Endothelial cell of umbilical vein (primary cell): ENCODE measurements at regions not wholly inside any gene's neighbourhood (a gene's known extent, or its start where the extent isn't known, plus 50 kb on each side); places are given as distances from the start of the nearest gene placed in this dataset.

Experiments used
- BruUV-seq: library from RNA; stranded (reverse); fragments of 400-500 nt; replicated peaks from 2 replicates; lab custom pipeline; 2021; lab: Mats Ljungman, UMichigan
- CTCF ChIA-PET: fragments of 300-600, 350-600 bp; sonication (Branson Sonifier 250); formaldehyde crosslinking; loops from one replicate; lab custom pipeline; 2021; ENCODE audit warnings: antibody characterized with exemption, inconsistent platforms; lab: Charles Lee
- POLR2A ChIA-PET: fragments of 300-600, 350-600 bp; sonication (Branson Sonifier 250); formaldehyde crosslinking; loops from one replicate; lab custom pipeline; 2021; ENCODE audit warnings: antibody characterized with exemption, inconsistent platforms; lab: Charles Lee
- DNase-seq: peaks from one replicate; pipeline ENCODE4 v3.0.0-alpha.2; 2011; ENCODE audit warnings: low read depth, low spot score
- FAIRE-seq: peaks from 2 replicates; lab custom pipeline; 2011; peaks lifted over from hg19 to GRCh38; lab: Jason Lieb, UNC
- H2AFZ ChIP-seq: 2 replicates; pipeline ENCODE4 v1.6.0; 2012; ENCODE audit warnings: low read depth, low read length, control low read depth, inconsistent platforms
- H3K27ac ChIP-seq: 2 replicates; pipeline ENCODE4 v1.5.1; 2011; ENCODE audit warnings: low read depth, mild to moderate bottlenecking, control low read depth, low read length, moderate library complexity; ENCODE audit not compliant: insufficient read depth
- H3K27me3 ChIP-seq, 2 experiments: 2 replicates each; pipeline versions ENCODE4 v1.6.0 to v1.6.1; 2011; ENCODE audit warnings: low read length in 2 of 2, mixed read lengths in 1 of 2; ENCODE audit not compliant: control insufficient read depth in 2 of 2, insufficient read depth in 2 of 2
- H3K36me3 ChIP-seq, 2 experiments: 2 replicates in 1 of 2; 3 replicates in 1 of 2; pipeline ENCODE4 v1.5.1; 2011; ENCODE audit warnings: low read length in 2 of 2, mild to moderate bottlenecking in 1 of 2, moderate library complexity in 1 of 2; ENCODE audit not compliant: control insufficient read depth in 2 of 2, insufficient read depth in 2 of 2; ENCODE audit errors: extremely low read depth in 1 of 2
- H3K4me1 ChIP-seq: 3 replicates; pipeline ENCODE4 v1.5.1; 2011; ENCODE audit warnings: mild to moderate bottlenecking, low read length; ENCODE audit not compliant: control insufficient read depth, insufficient read depth; ENCODE audit errors: extremely low read depth
- H3K4me2 ChIP-seq: 2 replicates; pipeline ENCODE4 v1.6.1; 2011; ENCODE audit warnings: low read length, control low read depth, mixed read lengths; ENCODE audit not compliant: insufficient read depth
- H3K4me3 ChIP-seq, 3 experiments: fragments of 200-600 bp in 1 of 3; sonication (generic), shearing (Covaris generic) in 1 of 3; replicated peaks in 1 of 3; 2 replicates each; pipeline ENCODE4 v1.5.1; 2011 to 2016; ENCODE audit warnings: control low read depth in 3 of 3, low read length in 3 of 3, mild to moderate bottlenecking in 2 of 3, inconsistent platforms in 1 of 3, low read depth in 1 of 3, moderate library complexity in 1 of 3; ENCODE audit not compliant: insufficient read depth in 1 of 3
- H3K79me2 ChIP-seq: 2 replicates; pipeline ENCODE4 v1.6.0; 2012; ENCODE audit warnings: low read length, inconsistent platforms; ENCODE audit not compliant: control insufficient read depth, insufficient read depth
- H3K9ac ChIP-seq: replicated peaks from 2 replicates; pipeline ENCODE3; 2011; ENCODE audit warnings: low read length, control low read depth; ENCODE audit not compliant: insufficient read depth; ENCODE audit errors: extremely low read depth
- H3K9me1 ChIP-seq: replicated peaks from 3 replicates; pipeline ENCODE4 v1.6.0; 2011; ENCODE audit warnings: mild to moderate bottlenecking, low read length; ENCODE audit not compliant: control insufficient read depth, insufficient read depth; ENCODE audit errors: extremely low read depth
- H3K9me3 ChIP-seq: replicated peaks from 2 replicates; pipeline ENCODE4 v1.5.1; 2012; ENCODE audit warnings: low read length, inconsistent platforms; ENCODE audit not compliant: control insufficient read depth, insufficient read depth
- H4K20me1 ChIP-seq: replicated peaks from 2 replicates; pipeline ENCODE3; 2011; ENCODE audit warnings: mild to moderate bottlenecking, low read length; ENCODE audit not compliant: control insufficient read depth, insufficient read depth; ENCODE audit errors: extremely low read depth
- EZH2 ChIP-seq: IDR thresholded peaks from 2 replicates; pipeline ENCODE4 v1.6.1; 2012; ENCODE audit warnings: borderline replicate concordance, low read depth, mild to moderate bottlenecking, moderate library complexity, low read length, inconsistent platforms; ENCODE audit not compliant: severe bottlenecking
- FOS ChIP-seq: IDR thresholded peaks from 2 replicates; pipeline ENCODE4 v1.6.1; 2011; ENCODE audit warnings: mild to moderate bottlenecking, low read length, moderate library complexity, borderline replicate concordance; ENCODE audit not compliant: insufficient read depth
- GATA2 ChIP-seq: IDR thresholded peaks from 2 replicates; pipeline ENCODE4 v1.7.0; 2011; ENCODE audit warnings: low read depth, mild to moderate bottlenecking, moderate library complexity, mixed read lengths, low read length; ENCODE audit not compliant: insufficient read length, insufficient read depth
- JUN ChIP-seq: IDR thresholded peaks from 2 replicates; pipeline ENCODE4 v1.6.1; 2011; ENCODE audit warnings: borderline replicate concordance, low read depth; ENCODE audit not compliant: insufficient read length, insufficient read depth
- MYC ChIP-seq: IDR thresholded peaks from one replicate; pipeline ENCODE4 v1.6.1; 2011; ENCODE audit warnings: mild to moderate bottlenecking, low read depth, low read length
- POLR2A ChIP-seq: IDR thresholded peaks from 2 replicates; pipeline ENCODE4 v1.6.1; 2012; ENCODE audit warnings: low read depth, mild to moderate bottlenecking, control low read depth, low read length
- POLR2AphosphoS5 ChIP-seq: IDR thresholded peaks from 2 replicates; pipeline ENCODE4 v1.6.1; 2012; ENCODE audit warnings: low read depth, mild to moderate bottlenecking, control low read depth, low read length, moderate library complexity; ENCODE audit not compliant: insufficient read depth
- dilution Hi-C: fragments of 300-500 bp; cut with MboI; formaldehyde crosslinking; loops from one replicate; pipeline ENCODE4 v1.15.0; 2019; ENCODE audit warnings: low sequenced_read_pairs; ENCODE audit not compliant: extremely low pct_ligation_motif_present
- intact Hi-C: fragments of 100-400 bp; cut with micrococcal nuclease; formaldehyde crosslinking; loops from one replicate; pipeline ENCODE4 v1.10.0; 2022
- TF ChIP-seq, protein P1 (sequence below): IDR thresholded peaks from 2 replicates; pipeline ENCODE4 v1.6.1; 2011; ENCODE audit not compliant: insufficient read depth, insufficient read length
- TF ChIP-seq, protein P2 (sequence below), 2 donors: IDR thresholded peaks; 1 replicate in 1 of 2; 2 replicates in 1 of 2; pipeline ENCODE4 v1.5.1; 2011; ENCODE audit warnings: low read length in 2 of 2, mild to moderate bottlenecking in 2 of 2, moderate library complexity in 2 of 2, control low read depth in 1 of 2, inconsistent platforms in 1 of 2, low read depth in 1 of 2; ENCODE audit not compliant: insufficient read depth in 1 of 2; ENCODE audit errors: extremely low read depth in 1 of 2

DNA sequence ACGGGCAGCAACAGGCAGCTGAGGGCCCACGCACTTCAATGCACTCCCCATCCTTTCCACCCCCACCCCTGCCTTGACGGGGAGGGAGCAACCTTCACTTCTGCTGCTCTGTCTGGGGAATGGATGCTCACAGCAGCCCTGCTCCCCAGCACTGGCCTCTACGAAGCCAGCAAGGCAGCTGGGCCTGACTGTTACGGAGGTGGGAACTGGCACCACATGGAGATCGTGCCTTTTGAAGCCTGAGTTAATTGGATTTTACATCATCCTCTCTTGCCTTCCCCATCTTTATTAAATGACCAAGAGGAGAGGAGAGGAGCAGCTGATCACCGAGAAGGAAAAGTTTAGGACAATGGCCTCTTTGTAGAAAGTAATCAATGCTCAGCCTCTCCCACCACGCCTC lies 187.0 kb upstream of the RPL38 start:
- no peaks in the 10 kb centered on the region for H4K20me1 ChIP-seq
- H3K9me3 ChIP-seq: no peaks in the 10 kb centered on the region

More for the DNA sequence above, 187.0 kb upstream of the RPL38 start:
- Histone ChIP-seq H3K27me3 (no peaks in the 10 kb centered on the region), H3K9ac (no peak overlapping the region), H2AFZ (no peak overlapping the region), H3K4me2 (no peak overlapping the region), H3K27ac (no peak overlapping the region), H3K4me1 (no peaks in the 10 kb centered on the region), H3K4me3 (no peak overlapping the region), H3K79me2 (no peaks in the 10 kb centered on the region), H3K9me1 (no peaks in the 10 kb centered on the region), H3K36me3 (no peaks in the 10 kb centered on the region)
- no TSS peak for BruUV-seq
- DNase-seq (no peak), FAIRE-seq (no peak)
- TF ChIP-seq MYC (no peak), JUN (no peak), FOS (no peak), POLR2A (no peak), EZH2 (no peak), POLR2AphosphoS5 (no peak), GATA2 (no peak)
- TF ChIP-seq, protein P1, sequence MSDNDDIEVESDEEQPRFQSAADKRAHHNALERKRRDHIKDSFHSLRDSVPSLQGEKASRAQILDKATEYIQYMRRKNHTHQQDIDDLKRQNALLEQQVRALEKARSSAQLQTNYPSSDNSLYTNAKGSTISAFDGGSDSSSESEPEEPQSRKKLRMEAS: no peak
- TF ChIP-seq, protein P2, sequence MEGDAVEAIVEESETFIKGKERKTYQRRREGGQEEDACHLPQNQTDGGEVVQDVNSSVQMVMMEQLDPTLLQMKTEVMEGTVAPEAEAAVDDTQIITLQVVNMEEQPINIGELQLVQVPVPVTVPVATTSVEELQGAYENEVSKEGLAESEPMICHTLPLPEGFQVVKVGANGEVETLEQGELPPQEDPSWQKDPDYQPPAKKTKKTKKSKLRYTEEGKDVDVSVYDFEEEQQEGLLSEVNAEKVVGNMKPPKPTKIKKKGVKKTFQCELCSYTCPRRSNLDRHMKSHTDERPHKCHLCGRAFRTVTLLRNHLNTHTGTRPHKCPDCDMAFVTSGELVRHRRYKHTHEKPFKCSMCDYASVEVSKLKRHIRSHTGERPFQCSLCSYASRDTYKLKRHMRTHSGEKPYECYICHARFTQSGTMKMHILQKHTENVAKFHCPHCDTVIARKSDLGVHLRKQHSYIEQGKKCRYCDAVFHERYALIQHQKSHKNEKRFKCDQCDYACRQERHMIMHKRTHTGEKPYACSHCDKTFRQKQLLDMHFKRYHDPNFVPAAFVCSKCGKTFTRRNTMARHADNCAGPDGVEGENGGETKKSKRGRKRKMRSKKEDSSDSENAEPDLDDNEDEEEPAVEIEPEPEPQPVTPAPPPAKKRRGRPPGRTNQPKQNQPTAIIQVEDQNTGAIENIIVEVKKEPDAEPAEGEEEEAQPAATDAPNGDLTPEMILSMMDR (IDR thresholded peaks at IDR 0.05; ENCODE audit: extremely low read depth in 1 of 2, insufficient read depth in 1 of 2, low read depth in 1 of 2, low read length in 2 of 2): no peak
- POLR2A ChIA-PET: no interaction called here
- CTCF ChIA-PET: no interaction called here
- dilution Hi-C loops: no loop called here
- intact Hi-C loops: no loop called here
